Panc1 (cell line): ENCODE measurements at regions not wholly inside any gene's neighbourhood (a gene's known extent, or its start where the extent isn't known, plus 50 kb on each side); places are given as distances from the start of the nearest gene placed in this dataset.

Experiments
- ATAC-seq: fragments of 200-7000 bp; cut with Tn5 transposase; 2 replicates; pipeline ENCODE4 v1.9.1; 2020; ENCODE audit warnings: mild to moderate bottlenecking, moderate library complexity
- BruUV-seq: library from RNA; stranded (reverse); fragments of 400-500 nt; replicated peaks from 2 replicates; lab custom pipeline; 2021; lab: Mats Ljungman, UMichigan
- CTCF ChIA-PET: fragments of 300-600 bp; sonication (Branson Sonifier 250); formaldehyde crosslinking; loops from one replicate; lab custom pipeline; 2022; ENCODE audit warnings: antibody characterized with exemption; lab: Charles Lee
- POLR2A ChIA-PET: fragments of 300-600 bp; sonication (Branson Sonifier 250); formaldehyde crosslinking; loops from one replicate; lab custom pipeline; 2022; ENCODE audit warnings: antibody characterized with exemption; lab: Charles Lee
- DNase-seq: peaks from one replicate; pipeline ENCODE4 v3.0.0-alpha.2; 2010; ENCODE audit warnings: low read depth, low spot score
- H3K27ac ChIP-seq: 2 replicates; pipeline ENCODE4 v1.5.1; 2011; ENCODE audit warnings: mild to moderate bottlenecking, low read length, inconsistent platforms
- H3K27me3 ChIP-seq: fragments of 200-500 bp; sonication (Bioruptor generic); 2 replicates; pipeline ENCODE4 v1.6.0; 2014; ENCODE audit warnings: low read length, inconsistent platforms; ENCODE audit not compliant: control insufficient read depth, insufficient read depth
- H3K36me3 ChIP-seq: fragments of 200-500 bp; sonication (Bioruptor generic); 2 replicates; pipeline ENCODE4 v1.5.1; 2014; ENCODE audit warnings: inconsistent platforms, mild to moderate bottlenecking, low read length, moderate library complexity; ENCODE audit not compliant: control insufficient read depth, insufficient read depth
- H3K4me1 ChIP-seq: 2 replicates; pipeline ENCODE4 v1.5.1; 2011; ENCODE audit warnings: inconsistent platforms, mild to moderate bottlenecking, low read length, moderate library complexity; ENCODE audit not compliant: control insufficient read depth, insufficient read depth
- H3K4me3 ChIP-seq, 2 experiments: 2 replicates each; pipeline ENCODE4 v1.5.1; 2011 to 2012; ENCODE audit warnings: low read depth in 2 of 2, low read length in 2 of 2, mild to moderate bottlenecking in 2 of 2, inconsistent platforms in 1 of 2, moderate library complexity in 1 of 2
- H3K9me3 ChIP-seq: fragments of 200-500 bp; sonication (Bioruptor generic); 2 replicates; pipeline ENCODE4 v1.5.1; 2014; ENCODE audit warnings: low read depth, mild to moderate bottlenecking, inconsistent platforms, low read length, moderate library complexity; ENCODE audit not compliant: control insufficient read depth, insufficient read depth
- CTCF ChIP-seq: fragments of 450-650 bp; IDR thresholded peaks from 2 replicates; pipeline ENCODE4 v1.5.1; 2017; ENCODE audit warnings: mild to moderate bottlenecking
- POLR2AphosphoS5 ChIP-seq: IDR thresholded peaks from 2 replicates; pipeline ENCODE4 v1.6.1; 2012; ENCODE audit warnings: mild to moderate bottlenecking, low read depth, low read length, moderate library complexity
- SIN3A ChIP-seq: IDR thresholded peaks from 2 replicates; pipeline ENCODE4 v1.6.1; 2012; ENCODE audit warnings: low read depth, mild to moderate bottlenecking, low read length, moderate library complexity, borderline replicate concordance; ENCODE audit not compliant: insufficient read depth
- TCF7L2 ChIP-seq: IDR thresholded peaks from 2 replicates; pipeline ENCODE4 v1.6.1; 2011; ENCODE audit warnings: mild to moderate bottlenecking, low read depth, low read length, inconsistent platforms
- in situ Hi-C: cut with HindIII; loops from 2 replicates; pipeline ENCODE4 v1.10.0; 2016; ENCODE audit warnings: low sequenced_read_pairs, low pct_unique_long_range_greater_than_20kb
- intact Hi-C: fragments of 100-400 bp; cut with micrococcal nuclease; formaldehyde crosslinking; loops from one replicate; pipeline ENCODE4 v1.10.0; 2022; ENCODE audit not compliant: unreplicated experiment
- TF ChIP-seq, protein P1 (sequence below), 2 experiments: IDR thresholded peaks; 2 replicates each; pipeline ENCODE4 v1.6.1; 2011 to 2012; ENCODE audit warnings: low read depth in 2 of 2, control low read depth in 1 of 2, low read length in 1 of 2, mild to moderate bottlenecking in 1 of 2, moderate library complexity in 1 of 2; ENCODE audit not compliant: insufficient read depth in 1 of 2

DNA sequence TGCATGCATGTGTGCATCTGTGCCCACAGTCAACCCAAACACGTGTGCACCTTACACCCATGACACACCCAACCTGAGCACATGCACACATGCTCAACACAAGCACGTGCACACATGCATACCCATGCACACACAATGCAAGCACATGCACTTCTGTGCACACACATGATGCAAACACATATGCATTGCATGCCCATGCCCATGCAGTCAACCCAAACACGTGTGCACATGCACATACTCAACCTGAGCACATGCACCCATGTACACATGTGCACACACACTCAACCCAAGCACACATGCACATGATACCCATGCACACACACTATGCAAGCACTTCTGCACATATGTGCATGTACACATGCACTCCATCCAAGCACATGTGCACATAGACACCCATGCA, 84.5 kb upstream of the FAM20C start:
- no peaks in the 10 kb centered on the region for H3K36me3 ChIP-seq
- peaks cover 5% of the 10 kb centered on the region; the same call in 1 of the 2 replicates for H3K27me3 ChIP-seq
- DNase-seq (no peak), ATAC-seq (no peak)
- no peaks in the 10 kb centered on the region for H3K4me1 ChIP-seq
- TF ChIP-seq POLR2AphosphoS5 = no peak
- TF ChIP-seq TCF7L2 = no peak
- no peak for TF ChIP-seq CTCF
- TF ChIP-seq, protein P1, sequence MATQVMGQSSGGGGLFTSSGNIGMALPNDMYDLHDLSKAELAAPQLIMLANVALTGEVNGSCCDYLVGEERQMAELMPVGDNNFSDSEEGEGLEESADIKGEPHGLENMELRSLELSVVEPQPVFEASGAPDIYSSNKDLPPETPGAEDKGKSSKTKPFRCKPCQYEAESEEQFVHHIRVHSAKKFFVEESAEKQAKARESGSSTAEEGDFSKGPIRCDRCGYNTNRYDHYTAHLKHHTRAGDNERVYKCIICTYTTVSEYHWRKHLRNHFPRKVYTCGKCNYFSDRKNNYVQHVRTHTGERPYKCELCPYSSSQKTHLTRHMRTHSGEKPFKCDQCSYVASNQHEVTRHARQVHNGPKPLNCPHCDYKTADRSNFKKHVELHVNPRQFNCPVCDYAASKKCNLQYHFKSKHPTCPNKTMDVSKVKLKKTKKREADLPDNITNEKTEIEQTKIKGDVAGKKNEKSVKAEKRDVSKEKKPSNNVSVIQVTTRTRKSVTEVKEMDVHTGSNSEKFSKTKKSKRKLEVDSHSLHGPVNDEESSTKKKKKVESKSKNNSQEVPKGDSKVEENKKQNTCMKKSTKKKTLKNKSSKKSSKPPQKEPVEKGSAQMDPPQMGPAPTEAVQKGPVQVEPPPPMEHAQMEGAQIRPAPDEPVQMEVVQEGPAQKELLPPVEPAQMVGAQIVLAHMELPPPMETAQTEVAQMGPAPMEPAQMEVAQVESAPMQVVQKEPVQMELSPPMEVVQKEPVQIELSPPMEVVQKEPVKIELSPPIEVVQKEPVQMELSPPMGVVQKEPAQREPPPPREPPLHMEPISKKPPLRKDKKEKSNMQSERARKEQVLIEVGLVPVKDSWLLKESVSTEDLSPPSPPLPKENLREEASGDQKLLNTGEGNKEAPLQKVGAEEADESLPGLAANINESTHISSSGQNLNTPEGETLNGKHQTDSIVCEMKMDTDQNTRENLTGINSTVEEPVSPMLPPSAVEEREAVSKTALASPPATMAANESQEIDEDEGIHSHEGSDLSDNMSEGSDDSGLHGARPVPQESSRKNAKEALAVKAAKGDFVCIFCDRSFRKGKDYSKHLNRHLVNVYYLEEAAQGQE (IDR thresholded peaks at IDR 0.05; ENCODE audit: insufficient read depth in 1 of 2, low read depth in 2 of 2, low read length in 1 of 2) = no peak
- no peak for TF ChIP-seq SIN3A
- no peak overlapping the region for H3K4me3 ChIP-seq
- BruUV-seq = no TSS peak
- intact Hi-C loops = no loop called here
- ChIA-PET POLR2A (no interaction called here), CTCF (no interaction called here)
- no peak overlapping the region for H3K27ac ChIP-seq
- in situ Hi-C loops = no loop called here
- peaks cover 11% of the 10 kb centered on the region; the same call in 1 of the 2 replicates for H3K9me3 ChIP-seq

DNA sequence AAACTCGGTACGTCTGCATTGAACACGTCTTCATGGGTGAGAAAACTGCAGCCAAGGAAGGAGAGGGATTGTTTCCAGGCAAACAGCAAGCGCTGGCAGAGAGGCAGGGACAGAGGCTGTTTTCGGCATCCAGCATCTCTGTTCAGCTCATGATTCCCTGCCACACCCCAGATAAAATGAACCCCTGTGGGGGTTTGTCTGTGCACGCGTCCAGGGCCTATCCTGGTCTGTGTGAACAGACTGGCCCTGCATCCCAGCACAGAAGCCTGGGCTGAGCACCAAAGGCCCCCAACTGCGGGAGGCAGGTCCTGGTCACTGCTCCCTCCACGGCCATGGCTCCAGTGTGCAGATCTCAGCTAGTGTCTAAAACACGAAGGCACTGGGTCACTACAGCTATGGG, 83.3 kb upstream of the FAM20C start:
- TF ChIP-seq, protein P1 (IDR thresholded peaks at IDR 0.05; ENCODE audit: insufficient read depth in 1 of 2, low read depth in 2 of 2, low read length in 1 of 2) = no peak
- TF ChIP-seq POLR2AphosphoS5 (no peak), CTCF (no peak), TCF7L2 (no peak), SIN3A (no peak)
- Histone ChIP-seq H3K27me3 (peaks cover 5% of the 10 kb centered on the region; the same call in 1 of the 2 replicates), H3K4me3 (no peak overlapping the region), H3K27ac (no peak overlapping the region), H3K9me3 (peaks cover 20% of the 10 kb centered on the region; the same call in 1 of the 2 replicates), H3K36me3 (no peaks in the 10 kb centered on the region), H3K4me1 (no peaks in the 10 kb centered on the region)
- ATAC-seq (0 out of 2 replicates have a peak, but pooled peaks have one; percentile 53), DNase-seq (no peak)
- ChIA-PET POLR2A (no interaction called here), CTCF (no interaction called here)
- in situ Hi-C loops = no loop called here
- intact Hi-C loops = no loop called here
- BruUV-seq = no TSS peak
